ENCODE measurements at regions not wholly inside any gene's neighbourhood (a gene's known extent, or its start where the extent isn't known, plus 50 kb on each side); places are given as distances from the start of the nearest gene placed in this dataset.
A peak's percentile ranks its signal among the peaks of the same experiment; 100 is the strongest.
"Not testable (repeated sequence)": the region's sequence is repeated elsewhere in the genome, so short reads cannot be mapped to it uniquely, and the experiment has no call there.

- DNase-seq, result no peak
Measured at GRCh38 chr3:112736805-112737566, 96.0 kb upstream of the CCDC80 start.

GRCh38 chr3:112736386-112736785 lies 95.4 kb upstream of the CCDC80 start:
- DNase-seq, result no peak

- DNase-seq, result no peak
Measured at GRCh38 chr3:112735926-112736325, 95.0 kb upstream of the CCDC80 start.

- DNase-seq, result peak; percentile 9
Measured at GRCh38 chr3:112734736-112735350, 93.9 kb upstream of the CCDC80 start.

GRCh38 chr3:112734171-112734570 lies 93.2 kb upstream of the CCDC80 start:
- no peak for DNase-seq

GRCh38 chr3:112730210-112730609 lies 89.3 kb upstream of the CCDC80 start:
- no peak for DNase-seq

- no peak for DNase-seq
Measured at GRCh38 chr3:112721231-112721630, 80.3 kb upstream of the CCDC80 start.

GRCh38 chr3:112718967-112719366 lies 78.0 kb upstream of the CCDC80 start:
- no peak for DNase-seq

GRCh38 chr3:112718516-112718915 lies 77.6 kb upstream of the CCDC80 start:
- DNase-seq, result no peak

- DNase-seq, result no peak
Measured at GRCh38 chr3:112709911-112710310, 69.0 kb upstream of the CCDC80 start.

GRCh38 chr3:112699436-112699978 lies 58.6 kb upstream of the CCDC80 start:
- DNase-seq, result no peak

- DNase-seq, result not testable (repeated sequence)
Measured at GRCh38 chr3:112698442-112698841, 57.5 kb upstream of the CCDC80 start.

- DNase-seq, result peak; percentile 41
Measured at GRCh38 chr3:112696244-112696643, 55.3 kb upstream of the CCDC80 start.

- not testable (repeated sequence) for DNase-seq
Measured at GRCh38 chr3:112695377-112696108, 54.6 kb upstream of the CCDC80 start.

- DNase-seq, result not testable (repeated sequence)
Measured at GRCh38 chr3:112694906-112695305, 54.0 kb upstream of the CCDC80 start.

- no peak for DNase-seq
Measured at GRCh38 chr3:112693186-112693585, 52.2 kb upstream of the CCDC80 start.

All from NCI-H1436 treated with DMSO at 0.1 percent for 48 hours (cell line).